HEK293T (cell line): ENCODE measurements at regions not wholly inside any gene's neighbourhood (a gene's known extent, or its start where the extent isn't known, plus 50 kb on each side); places are given as distances from the start of the nearest gene placed in this dataset.
"Not testable (repeated sequence)": the region's sequence is repeated elsewhere in the genome, so short reads cannot be mapped to it uniquely, and the experiment has no call there.

Experiments
- CTCF ChIA-PET: fragments of 350-600 bp; formaldehyde crosslinking; extraction: SDS; loops from one replicate; lab custom pipeline; 2021; ENCODE audit warnings: antibody characterized with exemption, inconsistent platforms; lab: Yijun Ruan, JAX
- POLR2A ChIA-PET: fragments of 350-600 bp; formaldehyde crosslinking; extraction: SDS; loops from one replicate; lab custom pipeline; 2020; ENCODE audit warnings: antibody characterized with exemption, inconsistent platforms; lab: Yijun Ruan, JAX
- DNase-seq: peaks from one replicate; pipeline ENCODE4 v3.0.0; 2012; ENCODE audit warnings: mixed read lengths; ENCODE audit errors: extremely low spot score
- ARNT ChIP-seq: fragments of 450-650 bp; IDR thresholded peaks from 2 replicates; pipeline ENCODE4 v1.6.1; 2017; ENCODE audit warnings: mild to moderate bottlenecking
- BHLHE40 ChIP-seq: fragments of 450-650 bp; IDR thresholded peaks from 2 replicates; pipeline ENCODE4 v1.6.1; 2016; ENCODE audit warnings: mild to moderate bottlenecking, moderate library complexity, borderline replicate concordance
- CTBP1 ChIP-seq: fragments of 450-650 bp; IDR thresholded peaks from 2 replicates; pipeline ENCODE4 v1.6.1; 2016; ENCODE audit warnings: borderline replicate concordance
- ELF4 ChIP-seq: fragments of 450-650 bp; IDR thresholded peaks from 2 replicates; pipeline ENCODE4 v1.6.1; 2017; ENCODE audit warnings: antibody characterized with exemption
- FOXA1 ChIP-seq: fragments of 450-650 bp; IDR thresholded peaks from 2 replicates; pipeline ENCODE4 v1.6.1; 2016; ENCODE audit warnings: mild to moderate bottlenecking
- FOXK2 ChIP-seq: fragments of 450-650 bp; IDR thresholded peaks from 2 replicates; pipeline ENCODE4 v1.6.1; 2016; ENCODE audit warnings: mild to moderate bottlenecking
- FOXM1 ChIP-seq: fragments of 450-650 bp; IDR thresholded peaks from 2 replicates; pipeline ENCODE4 v1.6.1; 2017; ENCODE audit warnings: mild to moderate bottlenecking, borderline replicate concordance
- HDGF ChIP-seq: fragments of 450-650 bp; IDR thresholded peaks from 2 replicates; pipeline ENCODE4 v1.6.1; 2017; ENCODE audit warnings: antibody characterized with exemption, borderline replicate concordance
- L3MBTL2 ChIP-seq: fragments of 450-650 bp; conservative IDR thresholded peaks from 2 replicates; pipeline ENCODE4 v1.6.1; 2016; ENCODE audit warnings: mild to moderate bottlenecking
- LEF1 ChIP-seq: fragments of 450-650 bp; IDR thresholded peaks from 2 replicates; pipeline ENCODE4 v1.6.1; 2017; ENCODE audit warnings: mild to moderate bottlenecking, borderline replicate concordance
- NFRKB ChIP-seq: fragments of 450-650 bp; IDR thresholded peaks from 2 replicates; pipeline ENCODE4 v1.6.1; 2016; ENCODE audit warnings: mild to moderate bottlenecking, moderate library complexity
- PKNOX1 ChIP-seq: fragments of 450-650 bp; IDR thresholded peaks from 2 replicates; pipeline ENCODE4 v1.6.1; 2016
- SP1 ChIP-seq: fragments of 450-650 bp; IDR thresholded peaks from 2 replicates; pipeline ENCODE4 v1.6.1; 2017
- SUZ12 ChIP-seq: fragments of 450-650 bp; IDR thresholded peaks from 2 replicates; pipeline ENCODE4 v1.6.1; 2016; ENCODE audit warnings: mild to moderate bottlenecking
- TARDBP ChIP-seq: fragments of 450-650 bp; IDR thresholded peaks from 2 replicates; pipeline ENCODE4 v1.6.1; 2016
- ZNF384 ChIP-seq: fragments of 450-650 bp; IDR thresholded peaks from 2 replicates; pipeline ENCODE4 v1.6.1; 2016

- DNase-seq, result no peak
- no peak for TF ChIP-seq CTBP1
- TF ChIP-seq ARNT, result no peak
- no peak for TF ChIP-seq FOXK2
- no peak for TF ChIP-seq TARDBP
- no peak for TF ChIP-seq NFRKB
- TF ChIP-seq HDGF, result no peak
- no peak for TF ChIP-seq ZNF384
- no peak for TF ChIP-seq LEF1
- no peak for TF ChIP-seq BHLHE40
- TF ChIP-seq SP1, result no peak
- no peak for TF ChIP-seq FOXM1
- no peak for TF ChIP-seq SUZ12
- no peak for TF ChIP-seq ELF4
- no peak for TF ChIP-seq L3MBTL2
- TF ChIP-seq PKNOX1, result no peak
- CTCF ChIA-PET, result no interaction called here
- POLR2A ChIA-PET, result no interaction called here
Measured at GRCh38 chr2:150335596-150335995, 151.9 kb downstream of the RND3 start.

GRCh38 chr2:150332383-150332782, 155.1 kb downstream of the RND3 start:
- no peak for DNase-seq
- TF ChIP-seq L3MBTL2 (no peak), TARDBP (no peak), ZNF384 (no peak), ELF4 (no peak), FOXM1 (no peak), FOXA1 (no peak), SUZ12 (no peak), LEF1 (no peak)
- CTCF ChIA-PET, result no interaction called here
- POLR2A ChIA-PET, result no interaction called here

- ChIA-PET POLR2A (no interaction called here), CTCF (no interaction called here)
- DNase-seq, result no peak
- TF ChIP-seq SP1, result no peak
- TF ChIP-seq LEF1, result no peak
- no peak for TF ChIP-seq ARNT
- TF ChIP-seq FOXA1, result no peak
- no peak for TF ChIP-seq CTBP1
- TF ChIP-seq ZNF384, result no peak
- no peak for TF ChIP-seq FOXM1
- TF ChIP-seq FOXK2, result no peak
Measured at GRCh38 chr2:150327564-150328489, 159.6 kb downstream of the RND3 start.

- POLR2A ChIA-PET, result no interaction called here
- no peak for DNase-seq
- CTCF ChIA-PET, result no interaction called here
- TF ChIP-seq ELF4 (no peak), HDGF (no peak), PKNOX1 (no peak), FOXM1 (no peak), ARNT (no peak), NFRKB (no peak)
Measured at GRCh38 chr2:150325656-150326314, 161.7 kb downstream of the RND3 start.

DNA sequence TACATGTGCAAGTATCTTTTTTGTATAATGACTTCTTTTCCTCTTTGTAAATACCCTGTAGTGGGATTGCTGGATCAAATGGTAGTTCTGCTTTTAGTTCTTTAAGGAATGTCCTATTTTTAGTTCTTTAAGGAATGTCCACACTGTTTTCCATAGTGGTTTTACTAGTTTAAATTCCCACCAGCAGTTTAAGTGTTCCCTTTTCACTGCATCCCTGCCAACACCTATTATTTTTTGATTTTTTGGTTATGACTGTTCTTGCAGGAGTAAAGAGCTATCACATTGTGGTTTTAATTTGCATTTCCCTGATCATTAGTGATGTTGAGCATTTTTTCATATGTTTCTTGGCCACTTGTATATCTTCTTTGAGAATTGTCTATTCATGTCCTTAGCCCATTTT, 164.4 kb downstream of the RND3 start:
- CTCF ChIA-PET, POLR2A ChIA-PET, DNase-seq: not testable (repeated sequence)

GRCh38 chr2:150320608-150321007, 166.9 kb downstream of the RND3 start:
- POLR2A ChIA-PET, result no interaction called here
- CTCF ChIA-PET, result no interaction called here
- no peak for TF ChIP-seq TARDBP
- no peak for TF ChIP-seq FOXA1
- DNase-seq, result no peak

DNA sequence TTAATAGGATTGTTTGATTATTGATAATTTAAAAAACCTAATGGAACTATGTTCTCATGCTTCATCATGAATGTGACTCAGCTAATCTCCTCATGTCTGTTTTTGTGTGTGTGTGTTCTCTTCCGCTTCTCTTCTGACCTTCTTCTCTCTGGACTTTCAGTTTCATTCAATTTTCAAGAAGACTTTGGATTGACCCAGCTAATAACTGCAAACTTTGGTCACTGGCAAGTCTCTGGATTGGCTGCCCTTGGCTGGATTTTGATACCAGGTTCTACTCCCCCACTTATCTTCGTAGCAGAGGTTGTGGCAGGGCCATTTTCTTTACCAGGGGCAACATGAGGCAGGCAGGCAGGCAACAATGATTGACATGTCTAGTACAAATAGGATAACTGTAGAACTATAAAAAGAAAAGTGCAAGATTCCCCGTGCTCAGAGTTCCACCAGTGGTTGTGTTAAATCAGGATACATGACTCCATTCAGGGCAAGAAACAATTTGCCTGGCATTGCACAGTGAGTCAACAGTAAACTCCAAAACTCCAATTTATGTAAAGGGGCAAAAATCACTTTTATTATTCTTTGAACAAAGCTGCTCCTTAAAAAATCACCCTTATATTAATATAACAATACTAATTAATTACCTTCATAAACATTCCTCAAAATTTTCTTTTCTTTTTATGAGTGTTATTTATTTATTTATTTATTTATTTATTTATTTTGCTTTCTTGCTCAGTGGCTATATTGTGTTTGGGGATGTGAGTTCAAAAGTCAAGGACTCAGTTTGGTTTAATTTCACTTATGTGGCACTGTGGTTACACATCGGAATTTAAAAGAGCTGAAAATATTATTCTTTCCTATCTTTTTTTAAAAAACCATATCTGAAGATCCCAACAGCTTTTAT, 167.6 kb downstream of the RND3 start:
- ChIA-PET POLR2A (no interaction called here), CTCF (no interaction called here)
- no peak for DNase-seq
- TF ChIP-seq FOXM1, result no peak
- TF ChIP-seq SUZ12, result no peak
- TF ChIP-seq PKNOX1, result no peak; the same call in 1 of the 2 replicates
- no peak for TF ChIP-seq FOXA1
- TF ChIP-seq HDGF, result no peak
- TF ChIP-seq FOXK2, result no peak
- TF ChIP-seq ELF4, result no peak
